ENCODE measurements at regions not wholly inside any gene's neighbourhood (a gene's known extent, or its start where the extent isn't known, plus 50 kb on each side); places are given as distances from the start of the nearest gene placed in this dataset.

- CTCF ChIA-PET: no interaction called here
- ATAC-seq: no peak
- H3K36me3 ChIP-seq (ENCODE audit: control insufficient read depth, insufficient read depth, low read length): no peaks in the 10 kb centered on the region
- TF ChIP-seq CTCF (IDR thresholded peaks at IDR 0.05) (no peak), TCF7L2 (IDR thresholded peaks at IDR 0.05; ENCODE audit: low read depth, low read length) (no peak), REST (IDR thresholded peaks at IDR 0.05; ENCODE audit: insufficient read depth in 1 of 2, low read depth in 2 of 2, low read length in 1 of 2) (no peak), POLR2AphosphoS5 (IDR thresholded peaks at IDR 0.05; ENCODE audit: low read depth, low read length) (no peak), SIN3A (IDR thresholded peaks at IDR 0.05; ENCODE audit: borderline replicate concordance, insufficient read depth, low read depth, low read length) (no peak)
- BruUV-seq (replicated peaks): no TSS peak
- H3K27ac ChIP-seq (ENCODE audit: low read length): no peak overlapping the region
- no peak for DNase-seq (ENCODE audit: low read depth, low spot score)
- POLR2A ChIA-PET: no interaction called here
- H3K27me3 ChIP-seq (ENCODE audit: control insufficient read depth, insufficient read depth, low read length): no peaks in the 10 kb centered on the region
- intact Hi-C loops (cut with micrococcal nuclease; ENCODE audit: unreplicated experiment): no loop called here
- H3K4me1 ChIP-seq (ENCODE audit: control insufficient read depth, insufficient read depth, low read length): no peaks in the 10 kb centered on the region; the same call in 1 of the 2 replicates
- in situ Hi-C loops (cut with HindIII; ENCODE audit: low pct_unique_long_range_greater_than_20kb, low sequenced_read_pairs): no loop called here
- no peaks in the 10 kb centered on the region for H3K9me3 ChIP-seq (ENCODE audit: control insufficient read depth, insufficient read depth, low read depth, low read length)
- H3K4me3 ChIP-seq (ENCODE audit: low read depth in 2 of 2, low read length in 2 of 2): no peak overlapping the region
Measured at GRCh38 chr14:43041207-43041606, 1434.5 kb downstream of the LRFN5 start.

- no peaks in the 10 kb centered on the region for H3K27me3 ChIP-seq (ENCODE audit: control insufficient read depth, insufficient read depth, low read length)
- H3K4me1 ChIP-seq (ENCODE audit: control insufficient read depth, insufficient read depth, low read length): no peaks in the 10 kb centered on the region; the same call in 1 of the 2 replicates
- POLR2A ChIA-PET: no interaction called here
- H3K36me3 ChIP-seq (ENCODE audit: control insufficient read depth, insufficient read depth, low read length): no peaks in the 10 kb centered on the region
- CTCF ChIA-PET: no interaction called here
- TF ChIP-seq POLR2AphosphoS5 (IDR thresholded peaks at IDR 0.05; ENCODE audit: low read depth, low read length) (no peak), REST (IDR thresholded peaks at IDR 0.05; ENCODE audit: insufficient read depth in 1 of 2, low read depth in 2 of 2, low read length in 1 of 2) (no peak), TCF7L2 (IDR thresholded peaks at IDR 0.05; ENCODE audit: low read depth, low read length) (no peak), CTCF (IDR thresholded peaks at IDR 0.05) (no peak), SIN3A (IDR thresholded peaks at IDR 0.05; ENCODE audit: borderline replicate concordance, insufficient read depth, low read depth, low read length) (no peak)
- no peak overlapping the region for H3K4me3 ChIP-seq (ENCODE audit: low read depth in 2 of 2, low read length in 2 of 2)
- DNase-seq (ENCODE audit: low read depth, low spot score): no peak
- ATAC-seq: no peak
- intact Hi-C loops (cut with micrococcal nuclease; ENCODE audit: unreplicated experiment): no loop called here
- no peaks in the 10 kb centered on the region for H3K9me3 ChIP-seq (ENCODE audit: control insufficient read depth, insufficient read depth, low read depth, low read length)
- H3K27ac ChIP-seq (ENCODE audit: low read length): no peak overlapping the region
- in situ Hi-C loops (cut with HindIII; ENCODE audit: low pct_unique_long_range_greater_than_20kb, low sequenced_read_pairs): no loop called here
- BruUV-seq (replicated peaks): no TSS peak
Measured at GRCh38 chr14:43039881-43040280, 1433.2 kb downstream of the LRFN5 start.

Data from Panc1 (cell line).